RWPE2 (cell line): ENCODE measurements at regions not wholly inside any gene's neighbourhood (a gene's known extent, or its start where the extent isn't known, plus 50 kb on each side); places are given as distances from the start of the nearest gene placed in this dataset.
"Not testable (repeated sequence)": the region's sequence is repeated elsewhere in the genome, so short reads cannot be mapped to it uniquely, and the experiment has no call there.

Experiments
- ATAC-seq: fragments of 200-7000 bp; cut with Tn5 transposase; 3 replicates; pipeline ENCODE4 v1.9.1; 2021; ENCODE audit warnings: low read depth
- DNase-seq: peaks from one replicate; pipeline ENCODE4 v3.0.0-alpha.2; 2020; ENCODE audit warnings: low spot score
- H3K27ac ChIP-seq: fragments of 450-650 bp; 2 replicates; pipeline ENCODE4 v1.5.1; 2017; ENCODE audit warnings: mild to moderate bottlenecking; ENCODE audit not compliant: poor library complexity, severe bottlenecking
- H3K27me3 ChIP-seq: fragments of 250-450 bp; sonication (Bioruptor Pico); 2 replicates; pipeline ENCODE4 v1.5.1; 2021; ENCODE audit warnings: mild to moderate bottlenecking, moderate library complexity; ENCODE audit not compliant: insufficient read depth, poor library complexity, severe bottlenecking
- H3K36me3 ChIP-seq: fragments of 250-450 bp; sonication (Bioruptor Pico); 2 replicates; pipeline ENCODE4 v1.5.1; 2020; ENCODE audit warnings: low read depth, mild to moderate bottlenecking, moderate library complexity
- H3K4me1 ChIP-seq: fragments of 250-450 bp; sonication (Bioruptor Pico); 2 replicates; pipeline ENCODE4 v1.5.1; 2021; ENCODE audit warnings: mild to moderate bottlenecking, moderate library complexity; ENCODE audit not compliant: insufficient read depth, poor library complexity, severe bottlenecking
- H3K4me3 ChIP-seq: fragments of 250-450 bp; sonication (Bioruptor Pico); 2 replicates; pipeline ENCODE4 v1.5.1; 2021; ENCODE audit warnings: mild to moderate bottlenecking, moderate library complexity; ENCODE audit not compliant: severe bottlenecking
- H3K9me3 ChIP-seq: fragments of 250-450 bp; sonication (Bioruptor Pico); 2 replicates; pipeline ENCODE4 v1.5.1; 2021; ENCODE audit warnings: mild to moderate bottlenecking, moderate library complexity; ENCODE audit not compliant: severe bottlenecking

GRCh38 chr7:75201606-75202079 is 109.3 kb downstream of the GTF2IRD2B start:
- ATAC-seq, H3K36me3 ChIP-seq: not testable (repeated sequence)

GRCh38 chr7:75205367-75206085 is 113.1 kb downstream of the GTF2IRD2B start:
- not testable (repeated sequence) for H3K4me1 ChIP-seq, DNase-seq, H3K27ac ChIP-seq, H3K9me3 ChIP-seq, H3K36me3 ChIP-seq, ATAC-seq, H3K27me3 ChIP-seq, H3K4me3 ChIP-seq

More at GRCh38 chr7:75201606-75202079, 109.3 kb downstream of the GTF2IRD2B start:
- H3K4me1 ChIP-seq, H3K9me3 ChIP-seq, H3K27ac ChIP-seq, DNase-seq, H3K27me3 ChIP-seq, H3K4me3 ChIP-seq: not testable (repeated sequence)

- ATAC-seq, H3K27me3 ChIP-seq, DNase-seq, H3K36me3 ChIP-seq, H3K9me3 ChIP-seq, H3K4me3 ChIP-seq, H3K27ac ChIP-seq, H3K4me1 ChIP-seq: not testable (repeated sequence)
Measured at GRCh38 chr7:75215460-75215859, 123.1 kb downstream of the GTF2IRD2B start.

- H3K27ac ChIP-seq, H3K4me1 ChIP-seq, H3K36me3 ChIP-seq, H3K4me3 ChIP-seq, ATAC-seq, DNase-seq, H3K9me3 ChIP-seq, H3K27me3 ChIP-seq: not testable (repeated sequence)
Measured at GRCh38 chr7:75216963-75217362, 124.6 kb downstream of the GTF2IRD2B start.

GRCh38 chr7:75226102-75226501 is 133.7 kb downstream of the GTF2IRD2B start:
- not testable (repeated sequence) for H3K36me3 ChIP-seq, ATAC-seq, H3K27me3 ChIP-seq, H3K4me1 ChIP-seq, H3K4me3 ChIP-seq, H3K9me3 ChIP-seq, DNase-seq, H3K27ac ChIP-seq

GRCh38 chr7:75229558-75229957 is 137.2 kb downstream of the GTF2IRD2B start:
- not testable (repeated sequence) for H3K36me3 ChIP-seq, H3K27me3 ChIP-seq, H3K9me3 ChIP-seq, H3K27ac ChIP-seq, H3K4me3 ChIP-seq, H3K4me1 ChIP-seq, DNase-seq
- ATAC-seq: peak; percentile 76

GRCh38 chr7:75230558-75230957 is 138.2 kb downstream of the GTF2IRD2B start:
- H3K9me3 ChIP-seq, H3K27ac ChIP-seq, ATAC-seq, H3K36me3 ChIP-seq, H3K4me3 ChIP-seq, H3K4me1 ChIP-seq, DNase-seq, H3K27me3 ChIP-seq: not testable (repeated sequence)

GRCh38 chr7:75235092-75235826 is 142.9 kb downstream of the GTF2IRD2B start:
- H3K4me1 ChIP-seq, H3K4me3 ChIP-seq, H3K27ac ChIP-seq, H3K36me3 ChIP-seq, ATAC-seq, DNase-seq, H3K27me3 ChIP-seq, H3K9me3 ChIP-seq: not testable (repeated sequence)

GRCh38 chr7:75235827-75236167 is 143.4 kb downstream of the GTF2IRD2B start:
- H3K36me3 ChIP-seq, H3K4me3 ChIP-seq, H3K27ac ChIP-seq, DNase-seq, H3K9me3 ChIP-seq, H3K4me1 ChIP-seq, ATAC-seq, H3K27me3 ChIP-seq: not testable (repeated sequence)

- H3K27ac ChIP-seq, H3K9me3 ChIP-seq, H3K4me1 ChIP-seq, H3K36me3 ChIP-seq, DNase-seq, H3K27me3 ChIP-seq, H3K4me3 ChIP-seq: not testable (repeated sequence)
- peak; percentile 77 for ATAC-seq
Measured at GRCh38 chr7:75237255-75238187, 145.1 kb downstream of the GTF2IRD2B start.

- not testable (repeated sequence) for H3K36me3 ChIP-seq, H3K9me3 ChIP-seq, H3K27ac ChIP-seq, H3K4me3 ChIP-seq, H3K27me3 ChIP-seq, H3K4me1 ChIP-seq, ATAC-seq, DNase-seq
Measured at GRCh38 chr7:75238309-75238708, 145.9 kb downstream of the GTF2IRD2B start.
